Liver (tissue), 8 donors: ENCODE measurements at regions not wholly inside any gene's neighbourhood (a gene's known extent, or its start where the extent isn't known, plus 50 kb on each side); places are given as distances from the start of the nearest gene placed in this dataset.

Experiments used
- DNase-seq: peaks from one replicate; pipeline ENCODE4 v3.0.0-alpha.2; 2017; ENCODE audit warnings: low spot score
- H3K27ac ChIP-seq, 2 donors: one replicate each; pipeline ENCODE4 v1.7.0; 2013; ENCODE audit warnings: inconsistent platforms in 2 of 2, low read length in 2 of 2, control low read depth in 1 of 2, low read depth in 1 of 2, mild to moderate bottlenecking in 1 of 2
- H3K27me3 ChIP-seq, 4 donors: one replicate each; pipeline versions ENCODE4 v1.6.1 to v1.7.0; 2013; ENCODE audit warnings: low read length in 3 of 4, inconsistent platforms in 1 of 4, mild to moderate bottlenecking in 1 of 4, moderate library complexity in 1 of 4; ENCODE audit not compliant: control insufficient read depth in 4 of 4, insufficient read depth in 4 of 4
- H3K36me3 ChIP-seq, 4 donors: one replicate each; pipeline versions ENCODE4 v1.6.1 to v1.7.0; 2013; ENCODE audit warnings: low read length in 3 of 4, mild to moderate bottlenecking in 3 of 4, low read depth in 1 of 4, moderate library complexity in 1 of 4; ENCODE audit not compliant: control insufficient read depth in 4 of 4, insufficient read depth in 3 of 4
- H3K4me1 ChIP-seq, 4 donors: one replicate each; pipeline versions ENCODE4 v1.6.1 to v1.7.0; 2013; ENCODE audit warnings: low read length in 3 of 4, mild to moderate bottlenecking in 3 of 4, moderate library complexity in 1 of 4; ENCODE audit not compliant: control insufficient read depth in 4 of 4, insufficient read depth in 4 of 4
- H3K4me3 ChIP-seq, 3 donors: one replicate each; pipeline versions ENCODE4 v1.6.1 to v1.7.0; 2013; ENCODE audit warnings: low read length in 3 of 3, control low read depth in 1 of 3, low read depth in 1 of 3, mild to moderate bottlenecking in 1 of 3
- H3K9ac ChIP-seq, 2 donors: one replicate each; pipeline ENCODE4 v1.7.0; 2013; ENCODE audit warnings: low read length in 2 of 2, mild to moderate bottlenecking in 2 of 2, moderate library complexity in 2 of 2, control low read depth in 1 of 2, low read depth in 1 of 2
- H3K9me3 ChIP-seq, 4 donors: one replicate each; pipeline versions ENCODE4 v1.6.1 to v1.7.0; 2013; ENCODE audit warnings: low read length in 3 of 4; ENCODE audit not compliant: control insufficient read depth in 4 of 4
- ATF3 ChIP-seq: IDR thresholded peaks from 2 replicates; pipeline ENCODE4 v1.6.1; 2016; ENCODE audit warnings: antibody characterized with exemption
- CTCF ChIP-seq: fragments of 150-350 bp; IDR thresholded peaks from 2 replicates; pipeline ENCODE4 v1.5.1; 2017; ENCODE audit warnings: improper control_type of control experiment, low read depth, low read length; ENCODE audit not compliant: missing input control
- EGR1 ChIP-seq, 2 donors: IDR thresholded peaks; 2 replicates each; pipeline ENCODE4 v1.6.1; 2016 to 2018; ENCODE audit warnings: antibody characterized with exemption in 2 of 2, low read depth in 2 of 2
- FOXA1 ChIP-seq: IDR thresholded peaks from 2 replicates; pipeline ENCODE4 v1.6.1; 2016; ENCODE audit warnings: antibody characterized with exemption
- FOXA2 ChIP-seq: IDR thresholded peaks from 2 replicates; pipeline ENCODE4 v1.6.1; 2016; ENCODE audit warnings: antibody characterized with exemption
- GABPA ChIP-seq, 2 donors: IDR thresholded peaks in 1 of 2; conservative IDR thresholded peaks in 1 of 2; 2 replicates each; pipeline ENCODE4 v1.6.1; 2016; ENCODE audit warnings: antibody characterized with exemption in 2 of 2, mild to moderate bottlenecking in 1 of 2, moderate library complexity in 1 of 2
- HNF4A ChIP-seq, 2 donors: conservative IDR thresholded peaks; 2 replicates each; pipeline ENCODE4 v1.6.1; 2016; ENCODE audit warnings: antibody characterized with exemption in 2 of 2, mild to moderate bottlenecking in 2 of 2
- HNF4G ChIP-seq: IDR thresholded peaks from 2 replicates; pipeline ENCODE4 v1.6.1; 2016; ENCODE audit warnings: antibody characterized with exemption
- JUND ChIP-seq, 2 donors: IDR thresholded peaks; 2 replicates each; pipeline ENCODE4 v1.6.1; 2016; ENCODE audit warnings: antibody characterized with exemption in 2 of 2
- MAX ChIP-seq: IDR thresholded peaks from 2 replicates; pipeline ENCODE4 v1.6.1; 2016; ENCODE audit warnings: antibody characterized with exemption
- NR2F2 ChIP-seq: IDR thresholded peaks from 2 replicates; pipeline ENCODE4 v1.6.1; 2016; ENCODE audit warnings: antibody characterized with exemption
- RAD21 ChIP-seq, 2 donors: IDR thresholded peaks; 2 replicates each; pipeline ENCODE4 v1.6.1; 2016; ENCODE audit warnings: antibody characterized with exemption in 2 of 2, mild to moderate bottlenecking in 2 of 2
- RXRA ChIP-seq, 2 donors: IDR thresholded peaks; 2 replicates each; pipeline ENCODE4 v1.6.1; 2017 to 2018; ENCODE audit warnings: antibody characterized with exemption in 2 of 2, mild to moderate bottlenecking in 1 of 2
- SP1 ChIP-seq: IDR thresholded peaks from 2 replicates; pipeline ENCODE4 v1.6.1; 2018; ENCODE audit warnings: antibody characterized with exemption, mild to moderate bottlenecking
- TAF1 ChIP-seq: conservative IDR thresholded peaks from 2 replicates; pipeline ENCODE4 v1.6.1; 2016; ENCODE audit warnings: antibody characterized with exemption, mild to moderate bottlenecking
- YY1 ChIP-seq: IDR thresholded peaks from 2 replicates; pipeline ENCODE4 v1.6.1; 2016; ENCODE audit warnings: antibody characterized with exemption, mild to moderate bottlenecking
- WGBS: extraction: QIAGEN DNeasy Blood & Tissue Kit; methylation state at CpG from one replicate; pipeline ENCODE4 v1.1.7; 2013; 5-methylcytosine and 5-hydroxymethylcytosine counted together
- TF ChIP-seq, protein P1 (sequence below): IDR thresholded peaks from 2 replicates; pipeline ENCODE4 v1.6.1; 2016; ENCODE audit warnings: antibody characterized with exemption, mild to moderate bottlenecking
- TF ChIP-seq, protein P2 (sequence below): IDR thresholded peaks from 2 replicates; pipeline ENCODE4 v1.6.1; 2016; ENCODE audit warnings: antibody characterized with exemption
- donor health status: healthy.
- donor health status: healthy.
- donor health status: healthy.
- donor health status: healthy.
- donor health status: healthy.

DNA sequence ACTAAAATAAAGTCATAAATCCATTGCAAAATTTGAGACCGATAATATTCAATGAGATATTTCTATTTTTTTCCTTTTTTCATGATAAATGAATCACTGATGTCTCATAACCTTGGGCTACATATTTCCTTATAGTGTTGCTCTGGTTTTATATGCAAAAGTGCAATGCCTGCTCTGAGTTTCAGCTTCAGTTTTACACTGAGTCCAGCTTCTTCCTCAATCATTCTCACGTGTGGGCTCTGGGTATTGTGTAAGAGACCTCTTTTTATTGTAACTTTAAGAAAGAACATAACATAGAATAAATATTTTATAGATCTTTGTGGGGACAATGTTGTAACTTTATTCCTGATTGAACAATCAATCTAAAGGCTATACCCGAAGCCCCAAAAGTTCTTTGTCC, 280.2 kb upstream of the EDNRB start:
- Histone ChIP-seq H3K27ac (no peak overlapping the region), H3K4me3 (no peak overlapping the region), H3K4me1 (no peaks in the 10 kb centered on the region), H3K36me3 (no peaks in the 10 kb centered on the region), H3K27me3 (peaks cover 0 to 2% (median 0%) of the 10 kb centered on the region in 4 donors), H3K9ac (no peak overlapping the region), H3K9me3 (no peaks in the 10 kb centered on the region)
- 59% methylated on average over 3 of the region's 3 CpGs for WGBS
- no peak for TF ChIP-seq EGR1 (IDR thresholded peaks at IDR 0.05; ENCODE audit: low read depth in 2 of 2)
- DNase-seq = no peak

GRCh38 chr13:78198419-78198818, 279.8 kb upstream of the EDNRB start:
- DNase-seq = no peak
- Histone ChIP-seq H3K9me3 (no peaks in the 10 kb centered on the region), H3K27ac (no peak overlapping the region), H3K27me3 (peaks cover 0 to 2% (median 0%) of the 10 kb centered on the region in 4 donors), H3K9ac (no peak overlapping the region), H3K4me1 (no peaks in the 10 kb centered on the region), H3K36me3 (no peaks in the 10 kb centered on the region), H3K4me3 (no peak overlapping the region)
- no peak for TF ChIP-seq JUND (IDR thresholded peaks at IDR 0.05)
- no peak for TF ChIP-seq EGR1 (IDR thresholded peaks at IDR 0.05; ENCODE audit: low read depth in 2 of 2)
- no peak for TF ChIP-seq FOXA1
- TF ChIP-seq RXRA (IDR thresholded peaks at IDR 0.05) = no peak
- TF ChIP-seq HNF4A (conservative IDR thresholded peaks at IDR 0.05) = no peak
- TF ChIP-seq YY1 = no peak
- TF ChIP-seq, protein P1, sequence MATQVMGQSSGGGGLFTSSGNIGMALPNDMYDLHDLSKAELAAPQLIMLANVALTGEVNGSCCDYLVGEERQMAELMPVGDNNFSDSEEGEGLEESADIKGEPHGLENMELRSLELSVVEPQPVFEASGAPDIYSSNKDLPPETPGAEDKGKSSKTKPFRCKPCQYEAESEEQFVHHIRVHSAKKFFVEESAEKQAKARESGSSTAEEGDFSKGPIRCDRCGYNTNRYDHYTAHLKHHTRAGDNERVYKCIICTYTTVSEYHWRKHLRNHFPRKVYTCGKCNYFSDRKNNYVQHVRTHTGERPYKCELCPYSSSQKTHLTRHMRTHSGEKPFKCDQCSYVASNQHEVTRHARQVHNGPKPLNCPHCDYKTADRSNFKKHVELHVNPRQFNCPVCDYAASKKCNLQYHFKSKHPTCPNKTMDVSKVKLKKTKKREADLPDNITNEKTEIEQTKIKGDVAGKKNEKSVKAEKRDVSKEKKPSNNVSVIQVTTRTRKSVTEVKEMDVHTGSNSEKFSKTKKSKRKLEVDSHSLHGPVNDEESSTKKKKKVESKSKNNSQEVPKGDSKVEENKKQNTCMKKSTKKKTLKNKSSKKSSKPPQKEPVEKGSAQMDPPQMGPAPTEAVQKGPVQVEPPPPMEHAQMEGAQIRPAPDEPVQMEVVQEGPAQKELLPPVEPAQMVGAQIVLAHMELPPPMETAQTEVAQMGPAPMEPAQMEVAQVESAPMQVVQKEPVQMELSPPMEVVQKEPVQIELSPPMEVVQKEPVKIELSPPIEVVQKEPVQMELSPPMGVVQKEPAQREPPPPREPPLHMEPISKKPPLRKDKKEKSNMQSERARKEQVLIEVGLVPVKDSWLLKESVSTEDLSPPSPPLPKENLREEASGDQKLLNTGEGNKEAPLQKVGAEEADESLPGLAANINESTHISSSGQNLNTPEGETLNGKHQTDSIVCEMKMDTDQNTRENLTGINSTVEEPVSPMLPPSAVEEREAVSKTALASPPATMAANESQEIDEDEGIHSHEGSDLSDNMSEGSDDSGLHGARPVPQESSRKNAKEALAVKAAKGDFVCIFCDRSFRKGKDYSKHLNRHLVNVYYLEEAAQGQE = no peak
- no peak for TF ChIP-seq GABPA (IDR thresholded peaks at IDR 0.05 in 1 of 2, conservative IDR thresholded peaks at IDR 0.05 in 1 of 2)
- TF ChIP-seq RAD21 (IDR thresholded peaks at IDR 0.05) = no peak
- TF ChIP-seq ATF3 = no peak
- TF ChIP-seq CTCF = no peak
- TF ChIP-seq, protein P2, sequence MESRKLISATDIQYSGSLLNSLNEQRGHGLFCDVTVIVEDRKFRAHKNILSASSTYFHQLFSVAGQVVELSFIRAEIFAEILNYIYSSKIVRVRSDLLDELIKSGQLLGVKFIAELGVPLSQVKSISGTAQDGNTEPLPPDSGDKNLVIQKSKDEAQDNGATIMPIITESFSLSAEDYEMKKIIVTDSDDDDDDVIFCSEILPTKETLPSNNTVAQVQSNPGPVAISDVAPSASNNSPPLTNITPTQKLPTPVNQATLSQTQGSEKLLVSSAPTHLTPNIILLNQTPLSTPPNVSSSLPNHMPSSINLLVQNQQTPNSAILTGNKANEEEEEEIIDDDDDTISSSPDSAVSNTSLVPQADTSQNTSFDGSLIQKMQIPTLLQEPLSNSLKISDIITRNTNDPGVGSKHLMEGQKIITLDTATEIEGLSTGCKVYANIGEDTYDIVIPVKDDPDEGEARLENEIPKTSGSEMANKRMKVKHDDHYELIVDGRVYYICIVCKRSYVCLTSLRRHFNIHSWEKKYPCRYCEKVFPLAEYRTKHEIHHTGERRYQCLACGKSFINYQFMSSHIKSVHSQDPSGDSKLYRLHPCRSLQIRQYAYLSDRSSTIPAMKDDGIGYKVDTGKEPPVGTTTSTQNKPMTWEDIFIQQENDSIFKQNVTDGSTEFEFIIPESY = no peak
- no peak for TF ChIP-seq MAX
- TF ChIP-seq SP1 = no peak
- no peak for TF ChIP-seq NR2F2
- no peak for TF ChIP-seq FOXA2
- TF ChIP-seq TAF1 = no peak
- no peak for TF ChIP-seq HNF4G
- WGBS = 68% methylated on average over 1 of the region's 1 CpG
